ENCODE measurements at regions not wholly inside any gene's neighbourhood (a gene's known extent, or its start where the extent isn't known, plus 50 kb on each side); places are given as distances from the start of the nearest gene placed in this dataset.
A peak's percentile ranks its signal among the peaks of the same experiment; 100 is the strongest.

DNA sequence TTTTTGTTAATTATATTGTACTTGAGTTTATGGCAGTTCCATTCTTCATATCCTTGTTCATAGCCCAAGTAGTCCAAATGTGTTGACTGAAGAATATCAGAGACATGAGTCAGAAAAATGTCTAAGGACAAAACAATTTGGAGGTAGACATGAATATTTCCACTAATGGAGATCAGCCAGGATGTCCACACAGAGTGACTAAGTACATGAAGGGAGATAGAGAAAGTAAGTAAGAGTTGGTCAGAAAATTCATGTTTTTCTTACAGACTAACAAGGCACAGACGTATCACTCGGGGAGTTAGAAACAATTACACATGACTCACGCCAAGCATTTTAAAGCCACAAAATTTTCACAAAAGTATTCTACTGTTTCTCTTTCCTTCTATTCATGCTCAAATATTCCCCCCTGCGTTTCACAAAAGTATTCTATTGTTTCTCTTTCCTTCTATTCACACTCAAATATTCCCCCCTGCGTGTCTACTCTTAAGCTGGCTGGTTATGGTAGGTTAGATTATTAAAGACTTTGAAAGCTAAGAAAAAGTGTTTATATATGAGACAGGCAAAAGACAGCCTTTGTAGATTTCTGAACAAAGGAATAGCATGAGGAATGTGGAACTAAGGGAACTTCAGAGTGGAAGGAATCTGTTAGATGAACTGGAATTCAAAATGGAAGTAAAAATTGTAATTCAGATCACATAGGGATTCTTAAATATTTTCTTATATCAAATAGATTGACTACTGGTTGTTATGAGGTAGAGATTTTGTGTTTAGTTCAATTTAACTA, 648.7 kb upstream of the CCDC54 start:
- peak; percentile 58 to 87 for DNase-seq

DNA sequence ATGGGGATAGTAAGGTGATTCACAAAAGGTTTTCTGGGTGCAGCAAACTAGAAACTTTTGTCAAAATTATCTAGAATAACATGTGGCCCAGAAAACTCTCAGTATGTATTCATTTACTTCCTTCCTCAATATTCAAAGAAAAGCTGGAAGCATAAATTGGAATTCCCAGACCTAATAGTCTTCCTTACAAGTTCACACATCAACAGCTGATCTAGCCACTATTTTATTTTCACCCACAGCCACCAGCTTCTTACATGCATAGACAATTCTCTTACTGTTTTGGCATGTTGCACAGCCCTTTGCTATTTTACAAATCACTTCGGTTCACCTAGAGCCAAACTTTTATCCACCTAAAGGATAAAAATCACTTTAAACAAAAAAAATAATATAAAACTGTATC, 647.8 kb upstream of the CCDC54 start:
- no peak for DNase-seq

- no peak for DNase-seq
Observed at GRCh38 chr3:106731230-106731629, 646.0 kb upstream of the CCDC54 start.

DNA sequence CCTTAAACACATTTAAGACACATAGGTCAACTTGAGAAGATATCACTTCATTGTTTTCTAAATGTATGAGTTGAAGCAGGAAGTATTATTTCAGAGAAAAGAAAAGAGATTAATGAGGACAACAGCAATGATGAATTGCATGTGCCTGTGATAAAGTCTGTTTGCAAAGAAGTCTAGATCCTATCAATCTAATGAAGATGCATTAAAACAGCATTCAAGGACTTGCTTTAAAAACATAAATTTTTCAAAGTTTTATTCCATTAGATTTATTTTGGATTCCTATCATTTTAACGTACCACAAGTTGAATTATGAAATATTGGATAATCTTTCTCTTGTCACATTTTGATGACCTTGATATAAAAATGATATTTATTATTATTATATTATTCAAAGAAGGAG, 642.5 kb upstream of the CCDC54 start:
- DNase-seq: no peak

GRCh38 chr3:106737265-106737664, 640.0 kb upstream of the CCDC54 start:
- no peak for DNase-seq

DNA sequence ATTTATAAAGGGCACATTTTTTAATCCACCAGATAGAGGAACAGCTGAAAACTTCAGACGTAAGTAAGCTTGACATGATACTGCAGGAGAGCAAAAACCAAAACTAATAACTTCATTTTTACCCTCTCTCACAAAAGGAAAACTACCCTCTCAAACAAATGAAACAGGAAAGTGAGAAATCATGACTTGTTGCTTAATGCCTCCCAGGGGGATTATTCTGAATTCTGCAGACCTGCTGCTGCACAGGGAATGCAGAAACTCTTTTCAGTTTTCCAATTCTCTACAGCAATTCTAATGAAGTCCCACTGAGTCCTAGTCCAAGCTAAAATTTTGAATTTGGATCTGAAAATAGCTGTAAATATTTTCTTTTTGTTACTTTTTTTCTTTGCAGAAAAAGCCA, 637.1 kb upstream of the CCDC54 start:
- DNase-seq: no peak

- no peak for DNase-seq
Observed at GRCh38 chr3:106745344-106746168, 631.7 kb upstream of the CCDC54 start.

DNA sequence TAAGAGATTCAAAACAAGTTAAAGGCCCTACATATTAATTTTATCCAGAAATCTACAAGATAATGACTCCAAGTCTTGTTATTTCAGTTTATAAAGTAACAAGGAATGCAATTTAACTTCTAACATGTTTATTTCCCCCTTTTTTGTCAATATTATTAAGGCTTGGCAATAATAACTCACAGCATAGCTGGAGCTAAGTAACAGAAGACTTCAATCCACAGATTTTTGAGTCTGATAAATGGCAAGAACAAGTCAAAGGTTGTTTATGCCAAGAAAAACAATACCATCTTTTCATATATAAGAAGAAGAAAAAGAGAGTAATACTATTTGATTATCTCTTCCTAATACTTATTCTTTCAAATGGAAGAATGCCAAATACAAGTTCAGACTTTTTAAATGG, 631.0 kb upstream of the CCDC54 start:
- DNase-seq: no peak

GRCh38 chr3:106748472-106749262, 628.6 kb upstream of the CCDC54 start:
- DNase-seq: no peak

GRCh38 chr3:106750092-106750491, 627.1 kb upstream of the CCDC54 start:
- DNase-seq: no peak

- DNase-seq: no peak
Observed at GRCh38 chr3:106755336-106755735, 621.9 kb upstream of the CCDC54 start.

DNA sequence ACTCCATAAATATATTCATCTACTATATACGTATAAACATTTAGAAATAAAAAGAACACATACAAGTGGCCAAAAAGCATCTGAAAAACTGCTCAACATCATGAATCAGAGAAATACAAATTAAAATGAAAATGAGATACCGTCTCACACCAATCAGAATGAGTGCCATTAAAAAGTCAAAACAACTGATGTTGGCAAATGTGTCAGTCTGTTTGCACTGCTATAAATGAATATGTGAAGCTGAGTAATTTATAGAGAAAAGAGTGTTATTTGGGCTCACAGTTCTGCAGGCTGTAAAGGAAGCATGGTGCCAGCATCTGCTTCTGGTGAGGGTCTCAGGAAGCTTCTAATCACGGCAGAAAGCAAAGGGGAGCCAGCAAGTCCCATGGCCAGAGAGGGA, 620.3 kb upstream of the CCDC54 start:
- DNase-seq: no peak

GRCh38 chr3:106758459-106758858, 618.8 kb upstream of the CCDC54 start:
- DNase-seq: no peak

GRCh38 chr3:106759731-106760130, 617.5 kb upstream of the CCDC54 start:
- no peak for DNase-seq

DNA sequence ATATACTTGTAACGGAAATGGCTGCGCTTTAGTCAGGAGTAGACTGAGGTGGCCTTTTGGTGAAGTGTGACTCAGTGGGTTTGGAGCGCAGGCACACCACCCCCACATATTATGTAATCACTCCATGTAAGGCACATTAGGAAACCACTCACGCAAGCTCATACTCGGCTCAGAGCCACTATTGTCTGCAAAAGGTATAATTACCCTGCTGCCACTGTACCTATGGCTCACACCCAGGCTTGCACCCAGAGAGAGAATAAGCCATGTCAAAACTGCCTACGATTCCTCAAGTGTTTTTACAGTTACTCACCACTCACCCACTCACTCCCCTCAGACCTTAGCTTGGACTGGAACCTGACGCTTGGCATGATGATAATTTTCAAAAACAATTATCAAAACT, 611.9 kb upstream of the CCDC54 start:
- DNase-seq: no peak

- DNase-seq: no peak
Observed at GRCh38 chr3:106768941-106769480, 608.2 kb upstream of the CCDC54 start.

DNA sequence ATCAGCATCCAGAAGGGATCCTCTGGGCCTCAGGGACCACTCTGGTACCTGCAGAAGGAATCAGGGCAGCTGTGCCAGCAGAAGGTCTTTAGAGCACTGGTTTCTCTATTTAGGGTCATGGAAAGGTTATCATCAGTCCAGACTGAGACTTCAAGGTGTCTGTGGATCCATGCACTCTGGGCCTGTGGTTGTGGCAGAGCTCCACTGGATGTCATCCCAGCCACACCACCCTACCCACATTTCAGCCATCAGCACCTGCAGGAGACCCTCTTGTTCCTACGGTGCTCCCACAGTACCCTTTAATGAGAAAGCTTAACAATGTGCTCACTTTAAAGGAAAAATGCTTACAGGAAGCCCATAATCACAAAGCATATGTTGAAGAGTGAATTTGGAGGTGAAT, 603.4 kb upstream of the CCDC54 start:
- no peak for DNase-seq

DNA sequence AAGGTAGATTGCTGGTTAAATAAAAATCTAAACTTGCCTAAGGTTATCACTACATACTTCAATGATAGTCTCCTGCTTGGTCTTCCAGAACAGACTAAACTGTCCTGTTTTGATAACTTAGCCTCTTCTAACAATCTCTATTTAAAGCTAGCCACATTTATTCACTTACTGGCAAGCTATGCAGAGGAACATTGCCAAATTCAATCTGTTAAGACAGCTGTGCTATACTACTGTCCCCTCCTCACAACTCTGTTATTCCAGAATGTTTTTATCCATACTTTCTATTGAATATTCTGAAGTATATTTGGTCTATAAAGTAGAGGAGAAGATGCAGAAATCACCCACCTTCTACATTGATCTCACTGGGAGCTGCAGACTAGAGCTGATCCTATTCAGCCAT, 594.0 kb upstream of the CCDC54 start:
- no peak for DNase-seq

GRCh38 chr3:106789276-106789675, 588.0 kb upstream of the CCDC54 start:
- DNase-seq: no peak

DNA sequence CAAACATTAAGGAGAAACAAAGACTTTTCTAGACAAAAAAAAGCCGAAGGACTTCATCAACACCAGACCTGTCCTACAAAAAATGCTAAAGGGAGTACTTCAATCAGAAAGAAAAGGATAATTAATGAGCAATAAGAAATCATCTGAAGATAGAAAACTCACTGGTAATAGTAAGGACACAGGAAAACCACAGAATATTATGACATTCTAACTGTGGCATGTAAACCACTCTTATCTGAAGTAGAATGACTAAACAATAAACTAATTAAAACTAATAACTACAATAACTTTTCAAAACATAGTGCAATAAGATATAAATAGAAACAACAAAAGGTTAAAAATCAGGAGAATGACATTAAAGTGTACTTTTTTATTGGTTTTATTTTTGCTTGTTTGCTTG, 584.5 kb upstream of the CCDC54 start:
- DNase-seq: no peak

- no peak for DNase-seq
Observed at GRCh38 chr3:106794442-106794841, 582.8 kb upstream of the CCDC54 start.

GRCh38 chr3:106795553-106795952, 581.7 kb upstream of the CCDC54 start:
- no peak for DNase-seq

GRCh38 chr3:106797461-106797860, 579.8 kb upstream of the CCDC54 start:
- no peak for DNase-seq

Data from SW 1271 (cell line).